ENCODE measurements at regions not wholly inside any gene's neighbourhood (a gene's known extent, or its start where the extent isn't known, plus 50 kb on each side); places are given as distances from the start of the nearest gene placed in this dataset.
A peak's percentile ranks its signal among the peaks of the same experiment; 100 is the strongest.

- DNase-seq (ENCODE audit: low spot score), result no peak
Observed at GRCh38 chr2:164439885-164440284, 181.4 kb downstream of the GRB14 start.

DNA sequence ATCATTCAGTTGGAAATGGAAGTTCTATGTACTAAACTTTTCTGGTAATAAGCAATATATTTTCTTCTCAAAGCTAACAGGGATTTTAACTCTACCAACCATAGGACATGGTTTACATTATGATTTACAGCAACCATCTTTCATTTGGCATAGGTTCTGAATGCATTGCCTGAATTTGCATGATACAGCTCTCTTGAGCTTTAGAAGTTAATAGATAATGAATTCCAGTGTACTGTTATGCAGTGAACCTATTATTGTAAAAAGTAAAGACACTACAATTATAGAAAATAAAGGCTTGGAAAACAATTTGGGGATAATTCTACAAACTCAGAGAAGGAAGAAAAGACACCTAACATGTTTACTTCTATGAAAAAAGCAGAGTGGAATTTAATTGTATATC, 182.0 kb downstream of the GRB14 start:
- DNase-seq (ENCODE audit: low spot score), result no peak

GRCh38 chr2:164438490-164439205, 182.6 kb downstream of the GRB14 start:
- no peak for DNase-seq (ENCODE audit: low spot score)

- DNase-seq (ENCODE audit: low spot score), result no peak
Observed at GRCh38 chr2:164436131-164436530, 185.2 kb downstream of the GRB14 start.

DNA sequence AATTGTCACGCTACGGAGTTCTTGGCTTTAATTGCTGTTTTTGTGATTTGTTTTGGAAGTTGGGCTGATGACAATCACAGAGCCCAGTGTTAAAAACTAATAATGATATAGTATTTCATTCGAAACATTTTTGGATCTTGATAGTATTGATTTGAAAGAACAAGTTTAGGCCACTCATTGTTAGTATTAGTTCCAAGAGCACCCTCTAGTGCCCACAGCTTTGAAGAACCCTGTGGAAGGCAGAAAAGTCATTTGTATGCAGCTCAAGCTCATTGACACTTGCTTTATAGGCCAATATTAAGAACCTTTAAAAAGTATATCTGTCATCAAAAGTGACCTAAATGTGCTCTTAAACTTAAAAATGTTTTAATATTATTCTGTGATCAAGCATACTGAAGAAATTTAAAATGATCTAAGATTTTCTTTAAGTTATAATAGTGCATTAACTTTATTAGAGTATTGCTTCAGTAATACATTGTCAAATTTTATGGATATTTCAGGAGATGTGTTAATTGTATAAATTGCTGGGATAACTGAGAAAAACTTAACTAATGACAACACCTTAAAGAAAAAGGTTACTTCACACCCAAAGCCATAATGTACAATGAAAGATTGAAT, 191.0 kb downstream of the GRB14 start:
- DNase-seq (ENCODE audit: low spot score), result peak; percentile 27

DNA sequence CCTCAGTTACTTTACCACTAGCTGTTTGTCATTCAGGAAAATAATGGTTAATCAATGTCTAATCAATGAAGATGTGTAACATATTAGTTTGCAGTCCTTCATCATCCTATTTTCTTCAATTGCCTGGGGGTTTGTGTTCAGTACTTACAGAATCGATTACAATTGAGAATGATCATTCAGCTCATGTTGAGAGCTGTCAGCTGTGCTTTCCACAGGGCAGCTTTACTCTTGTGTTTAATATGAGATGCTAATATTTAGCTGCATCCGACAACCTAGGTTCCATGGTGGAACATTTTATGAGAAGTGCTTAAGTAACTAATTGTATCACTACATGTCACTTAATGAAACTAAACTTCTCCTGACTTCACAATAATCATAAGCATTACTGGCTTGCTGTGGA, 191.9 kb downstream of the GRB14 start:
- no peak for DNase-seq (ENCODE audit: low spot score)

- DNase-seq (ENCODE audit: low spot score), result no peak
Observed at GRCh38 chr2:164427111-164427510, 194.2 kb downstream of the GRB14 start.

DNA sequence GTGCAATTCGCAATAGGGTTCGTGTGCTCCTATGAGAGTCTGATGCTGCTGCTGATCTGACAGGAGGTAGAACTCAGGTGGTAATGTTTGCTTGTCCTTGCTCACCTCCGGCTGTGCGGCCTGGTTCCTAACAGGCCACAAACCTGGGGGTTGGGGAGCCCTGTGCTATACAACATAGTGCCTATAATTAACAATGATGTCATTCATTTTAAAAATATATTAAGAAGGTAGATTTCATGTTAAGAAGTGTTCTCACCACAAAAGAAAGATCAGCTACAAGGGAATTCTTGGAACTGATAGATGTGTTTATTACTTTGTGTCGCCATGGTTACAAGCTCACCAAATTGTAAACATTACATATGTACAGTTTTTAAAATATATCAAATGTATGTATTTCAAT, 200.5 kb downstream of the GRB14 start:
- no peak for DNase-seq (ENCODE audit: low spot score)

DNA sequence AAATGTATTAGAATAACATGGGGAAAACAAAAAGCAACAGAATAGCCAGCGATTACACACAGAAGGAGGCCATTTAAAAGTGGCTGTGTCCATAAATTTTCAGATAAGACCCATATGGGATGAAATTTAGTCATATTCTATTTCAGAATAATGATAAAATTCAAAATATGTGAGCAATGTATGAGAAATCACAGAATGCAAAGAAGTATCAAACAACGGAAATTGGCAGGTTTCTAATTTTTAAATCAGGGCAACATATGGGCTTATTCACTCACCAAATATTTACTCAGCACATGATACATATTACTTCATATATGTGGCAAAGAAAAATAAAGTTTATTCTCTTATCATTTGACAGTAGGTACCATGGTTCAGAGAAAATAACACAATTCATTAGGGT, 208.5 kb downstream of the GRB14 start:
- no peak for DNase-seq (ENCODE audit: low spot score)

GRCh38 chr2:164389411-164389810, 231.9 kb downstream of the GRB14 start:
- DNase-seq (ENCODE audit: low spot score), result no peak

DNA sequence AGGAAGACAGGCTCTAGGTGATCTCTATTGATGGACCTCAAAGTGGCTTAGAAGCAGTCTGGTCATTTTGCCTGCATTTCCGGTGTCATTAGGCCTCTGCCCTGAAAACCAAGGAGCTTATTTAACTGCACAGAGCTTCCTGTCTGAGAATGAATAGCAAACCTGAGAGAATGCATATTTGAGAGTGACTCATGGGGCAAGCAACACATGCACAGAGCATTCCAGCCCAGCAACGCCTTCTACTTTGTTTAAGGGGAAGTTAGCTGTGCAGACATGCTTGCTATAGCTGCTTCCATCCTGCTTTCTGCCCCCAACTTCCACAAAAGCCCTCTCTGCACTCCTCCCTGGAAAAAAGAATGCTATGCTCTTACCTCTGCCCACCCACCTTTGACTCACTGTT, 232.8 kb downstream of the GRB14 start:
- DNase-seq (ENCODE audit: low spot score), result no peak

GRCh38 chr2:164386231-164386630, 235.1 kb downstream of the GRB14 start:
- DNase-seq (ENCODE audit: low spot score), result no peak

- DNase-seq (ENCODE audit: low spot score), result no peak
Observed at GRCh38 chr2:164384434-164384833, 236.8 kb downstream of the GRB14 start.

DNA sequence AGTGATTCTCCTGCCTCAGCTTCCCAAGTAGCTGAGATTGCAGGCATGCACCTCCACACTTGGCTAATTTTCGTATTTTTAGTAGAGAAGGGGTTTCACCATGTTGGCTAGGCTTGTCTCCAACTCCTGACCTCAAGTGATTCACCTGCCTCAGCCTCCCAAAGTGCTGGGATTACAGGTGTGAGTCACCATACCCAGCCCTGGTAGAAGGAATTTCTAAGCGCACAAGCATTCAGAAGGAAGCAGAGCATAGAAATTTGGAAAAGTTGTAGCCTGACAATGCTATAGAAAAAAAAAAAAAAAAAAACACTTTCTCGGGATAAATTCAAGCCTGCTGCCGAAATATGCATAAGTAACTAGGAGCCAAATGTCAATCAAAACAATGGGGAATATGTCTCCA, 249.4 kb downstream of the GRB14 start:
- no peak for DNase-seq (ENCODE audit: low spot score)

- no peak for DNase-seq (ENCODE audit: low spot score)
Observed at GRCh38 chr2:164369366-164369765, 251.9 kb downstream of the GRB14 start.

DNA sequence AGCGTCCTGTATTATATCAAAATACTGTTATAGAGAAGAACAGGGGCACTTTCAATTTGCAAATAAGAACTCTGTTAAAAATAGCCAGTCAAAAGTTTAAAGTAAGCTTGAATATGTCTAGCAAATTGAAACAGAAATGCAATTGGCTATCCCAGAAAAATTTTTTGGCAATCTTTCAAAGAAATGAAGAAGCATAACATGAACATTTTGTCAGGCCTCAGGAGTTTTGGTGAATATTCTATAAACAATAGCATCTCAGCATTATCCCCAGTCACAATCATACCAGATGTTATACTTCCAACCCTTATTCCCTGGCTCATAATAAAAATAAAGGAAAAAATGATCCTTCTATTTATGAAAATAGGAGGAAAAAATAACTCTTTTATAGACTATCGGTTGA, 252.4 kb downstream of the GRB14 start:
- DNase-seq (ENCODE audit: low spot score), result no peak

- DNase-seq (ENCODE audit: low spot score), result no peak
Observed at GRCh38 chr2:164363646-164364045, 257.6 kb downstream of the GRB14 start.

DNA sequence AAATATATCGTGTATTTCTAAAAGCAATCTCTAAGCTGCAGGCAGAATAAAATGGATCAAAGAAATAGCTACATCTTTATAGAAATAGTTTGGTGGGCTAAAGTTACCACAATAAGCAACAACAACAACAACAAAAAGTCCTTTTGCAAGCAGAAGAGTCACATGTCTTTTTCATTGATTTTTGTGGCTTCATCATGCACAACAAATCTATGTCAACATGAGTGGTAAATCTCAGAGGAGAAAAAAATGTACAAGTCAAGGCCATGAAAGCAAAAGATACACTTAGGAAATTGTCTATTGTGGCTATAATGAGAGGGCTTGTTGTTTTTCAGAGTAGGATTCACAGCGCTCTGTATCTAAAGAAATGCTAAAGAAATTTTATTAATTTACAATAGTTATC, 269.7 kb downstream of the GRB14 start:
- DNase-seq (ENCODE audit: low spot score), result no peak

GRCh38 chr2:164335947-164336346, 285.3 kb downstream of the GRB14 start:
- DNase-seq (ENCODE audit: low spot score), result no peak

- DNase-seq (ENCODE audit: low spot score), result no peak
Observed at GRCh38 chr2:164335128-164335527, 286.2 kb downstream of the GRB14 start.

GRCh38 chr2:164328310-164328709, 293.0 kb downstream of the GRB14 start:
- DNase-seq (ENCODE audit: low spot score), result no peak

GRCh38 chr2:164323978-164324377, 297.3 kb downstream of the GRB14 start:
- no peak for DNase-seq (ENCODE audit: low spot score)

DNA sequence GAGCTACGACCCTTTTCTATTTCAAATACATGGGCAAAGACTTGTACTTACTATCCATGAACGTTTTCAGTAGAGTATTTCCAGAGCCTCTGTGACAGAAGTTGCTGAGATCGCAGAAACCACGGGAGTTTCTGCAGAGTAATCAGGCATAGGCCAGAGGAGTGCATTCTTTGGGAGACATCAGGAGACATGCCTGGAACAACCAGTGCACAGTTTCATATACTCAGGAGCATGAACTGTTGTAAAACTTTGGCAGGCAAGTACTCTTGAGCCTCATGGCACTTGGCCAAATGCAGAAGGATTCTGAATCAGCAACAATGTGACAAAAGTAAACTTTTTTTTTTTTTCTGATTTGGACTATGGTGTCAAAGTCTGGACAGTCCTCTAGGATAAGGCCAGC, 307.1 kb downstream of the GRB14 start:
- peak; percentile 10 for DNase-seq (ENCODE audit: low spot score)

DNA sequence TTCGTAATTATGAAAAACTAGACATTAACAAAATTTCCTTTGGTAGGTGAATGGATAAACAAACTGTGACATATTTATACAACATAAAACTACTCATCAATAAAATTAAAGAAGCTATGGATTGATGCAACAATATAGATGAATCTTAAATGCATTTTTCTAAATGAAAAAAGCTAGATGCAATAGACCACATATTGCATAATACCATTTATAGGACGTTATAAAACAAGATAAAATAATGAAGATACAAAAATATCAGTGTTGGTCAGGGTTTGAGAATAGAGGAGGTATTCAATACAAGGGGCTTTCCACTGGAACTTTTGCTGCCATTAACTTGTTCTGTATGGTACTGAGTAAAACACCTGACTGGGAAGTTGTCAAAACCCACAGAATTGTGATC, 314.4 kb downstream of the GRB14 start:
- no peak for DNase-seq (ENCODE audit: low spot score)

All from mucosa of gallbladder (tissue), 1 donor.